Nephron progenitor cell (in vitro differentiated cells): ENCODE measurements at regions not wholly inside any gene's neighbourhood (a gene's known extent, or its start where the extent isn't known, plus 50 kb on each side); places are given as distances from the start of the nearest gene placed in this dataset.

ENCODE experiments used
- DNase-seq: peaks from one replicate; pipeline ENCODE4 v3.0.0; 2021
- H3K27ac Mint-ChIP-seq: 2 replicates; pipeline ENCODE4 v1.8.0; 2021; ENCODE audit warnings: mild to moderate bottlenecking, moderate library complexity, mixed read lengths
- H3K27me3 Mint-ChIP-seq: 2 replicates; pipeline ENCODE4 v1.8.0; 2021; ENCODE audit warnings: mild to moderate bottlenecking, low read depth, mixed read lengths; ENCODE audit not compliant: poor library complexity
- H3K36me3 Mint-ChIP-seq: 2 replicates; pipeline ENCODE4 v1.8.0; 2021; ENCODE audit warnings: low read depth, mixed read lengths
- H3K4me1 Mint-ChIP-seq: 2 replicates; pipeline ENCODE4 v1.8.0; 2021; ENCODE audit warnings: mixed read lengths
- H3K4me3 Mint-ChIP-seq: 2 replicates; pipeline ENCODE4 v1.8.0; 2021; ENCODE audit warnings: mild to moderate bottlenecking, moderate library complexity, mixed read lengths
- H3K9me3 Mint-ChIP-seq: 2 replicates; pipeline ENCODE4 v1.8.0; 2021; ENCODE audit warnings: mild to moderate bottlenecking, moderate library complexity, mixed read lengths
- CTCF ChIP-seq: fragments of 200-600 bp; sonication (generic); IDR thresholded peaks from 2 replicates; pipeline ENCODE4 v1.5.0; 2021; ENCODE audit warnings: antibody characterized with exemption

DNA sequence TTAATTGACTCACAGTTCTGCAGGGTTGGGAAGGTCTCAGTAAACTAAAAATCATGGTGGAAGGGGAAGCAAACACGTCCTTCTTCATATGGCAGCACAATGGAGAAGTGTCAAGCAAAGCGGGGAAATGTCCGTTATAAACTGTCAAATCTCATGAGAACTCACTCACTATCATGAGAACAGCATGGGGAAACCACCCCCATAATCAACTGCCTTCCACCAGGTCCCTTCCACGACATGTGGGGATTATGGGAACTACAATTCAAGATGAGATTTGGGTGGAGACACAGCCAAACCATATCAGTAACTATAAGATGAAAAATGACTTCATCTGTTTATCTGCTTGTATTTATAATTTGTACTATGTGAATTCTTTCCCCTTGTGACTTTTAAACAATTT, 577.6 kb upstream of the MDGA2 start:
- Mint-ChIP-seq H3K36me3 (no peaks in the 10 kb centered on the region), H3K4me3 (no peak overlapping the region), H3K27ac (no peak overlapping the region), H3K27me3 (no peaks in the 10 kb centered on the region), H3K4me1 (peaks cover 8% of the 10 kb centered on the region), H3K9me3 (no peaks in the 10 kb centered on the region)
- no peak for DNase-seq
- TF ChIP-seq CTCF = no peak

DNA sequence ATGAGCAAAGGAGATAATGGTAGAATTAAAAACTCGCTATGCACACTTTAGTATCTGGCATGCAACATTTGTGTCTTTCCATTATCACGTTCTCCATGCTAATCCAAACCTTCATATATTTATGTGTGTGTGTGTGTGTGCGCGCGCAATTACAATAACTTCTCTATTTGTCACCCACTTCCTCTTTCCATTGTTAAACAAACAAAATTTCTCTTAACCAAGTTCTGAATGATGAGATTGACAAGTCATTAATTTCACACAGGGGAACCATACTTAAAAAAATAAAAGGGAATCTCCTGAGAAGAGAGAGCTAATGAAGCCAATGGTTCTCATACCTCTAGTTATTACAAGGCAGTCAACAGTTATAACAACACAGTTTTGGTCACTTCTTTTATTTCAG, 575.9 kb upstream of the MDGA2 start:
- Mint-ChIP-seq H3K4me3 (no peak overlapping the region), H3K4me1 (peaks cover 8% of the 10 kb centered on the region), H3K9me3 (no peaks in the 10 kb centered on the region), H3K27me3 (no peaks in the 10 kb centered on the region), H3K27ac (no peak overlapping the region), H3K36me3 (no peaks in the 10 kb centered on the region)
- no peak for TF ChIP-seq CTCF
- no peak for DNase-seq

DNA sequence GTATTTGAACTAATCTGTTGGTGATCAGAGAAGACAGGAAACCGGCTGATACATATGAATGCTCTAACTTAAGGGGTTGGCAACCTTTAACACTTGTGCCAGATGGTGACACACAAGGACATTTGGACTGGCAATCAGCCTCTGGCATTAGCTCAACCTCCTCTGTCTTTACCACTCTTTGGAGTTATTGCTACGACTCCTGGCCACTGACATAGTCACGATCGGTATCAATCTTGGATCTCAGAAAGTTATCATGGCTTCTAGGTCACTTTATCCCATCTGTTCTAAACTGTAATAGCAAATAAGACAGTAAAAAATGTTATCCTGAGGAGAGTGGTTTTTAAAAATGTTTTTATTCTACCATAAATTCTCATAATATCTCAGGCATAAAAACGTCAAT, 575.2 kb upstream of the MDGA2 start:
- H3K27me3 Mint-ChIP-seq = no peaks in the 10 kb centered on the region
- no peaks in the 10 kb centered on the region for H3K36me3 Mint-ChIP-seq
- no peak overlapping the region for H3K27ac Mint-ChIP-seq
- no peak for DNase-seq
- TF ChIP-seq CTCF = no peak
- no peaks in the 10 kb centered on the region for H3K9me3 Mint-ChIP-seq
- H3K4me1 Mint-ChIP-seq = peaks cover 8% of the 10 kb centered on the region
- H3K4me3 Mint-ChIP-seq = no peak overlapping the region

DNA sequence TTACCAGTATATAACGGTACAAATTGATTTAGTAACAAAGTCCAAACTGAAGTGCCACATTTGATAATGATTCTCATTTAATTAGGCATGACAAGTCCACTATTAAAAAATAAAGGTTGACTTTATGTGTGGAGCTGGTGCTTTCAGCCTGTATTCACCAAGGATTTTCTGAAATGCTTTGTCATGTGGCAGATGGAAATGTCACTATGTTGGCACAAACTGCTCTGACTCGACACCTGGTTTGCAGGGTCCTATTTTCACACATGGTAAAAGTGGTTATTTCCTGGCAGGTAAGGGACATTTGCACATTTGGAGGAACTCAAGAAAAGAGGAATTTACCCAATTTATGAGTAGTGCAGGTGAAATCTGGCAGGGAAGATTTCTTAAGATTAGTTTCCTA, 572.6 kb upstream of the MDGA2 start:
- H3K4me3 Mint-ChIP-seq = no peak overlapping the region
- no peaks in the 10 kb centered on the region for H3K36me3 Mint-ChIP-seq
- no peaks in the 10 kb centered on the region for H3K9me3 Mint-ChIP-seq
- no peaks in the 10 kb centered on the region for H3K4me1 Mint-ChIP-seq
- H3K27ac Mint-ChIP-seq = no peak overlapping the region
- TF ChIP-seq CTCF = no peak
- no peak for DNase-seq
- no peaks in the 10 kb centered on the region for H3K27me3 Mint-ChIP-seq

GRCh38 chr14:48243900-48244299, 568.5 kb upstream of the MDGA2 start:
- H3K27me3 Mint-ChIP-seq = no peaks in the 10 kb centered on the region
- no peak for TF ChIP-seq CTCF
- H3K36me3 Mint-ChIP-seq = no peaks in the 10 kb centered on the region
- no peak for DNase-seq
- H3K4me1 Mint-ChIP-seq = no peaks in the 10 kb centered on the region
- H3K27ac Mint-ChIP-seq = no peak overlapping the region
- no peak overlapping the region for H3K4me3 Mint-ChIP-seq
- peaks cover under 1% of the 10 kb centered on the region for H3K9me3 Mint-ChIP-seq

- no peak for DNase-seq
- Mint-ChIP-seq H3K4me3 (no peak overlapping the region), H3K4me1 (no peaks in the 10 kb centered on the region), H3K27me3 (no peaks in the 10 kb centered on the region), H3K36me3 (no peaks in the 10 kb centered on the region), H3K27ac (no peak overlapping the region), H3K9me3 (no peaks in the 10 kb centered on the region)
- no peak for TF ChIP-seq CTCF
Measured at GRCh38 chr14:48229091-48229490, 553.7 kb upstream of the MDGA2 start.
